ENCODE measurements at regions not wholly inside any gene's neighbourhood (a gene's known extent, or its start where the extent isn't known, plus 50 kb on each side); places are given as distances from the start of the nearest gene placed in this dataset.

DNA sequence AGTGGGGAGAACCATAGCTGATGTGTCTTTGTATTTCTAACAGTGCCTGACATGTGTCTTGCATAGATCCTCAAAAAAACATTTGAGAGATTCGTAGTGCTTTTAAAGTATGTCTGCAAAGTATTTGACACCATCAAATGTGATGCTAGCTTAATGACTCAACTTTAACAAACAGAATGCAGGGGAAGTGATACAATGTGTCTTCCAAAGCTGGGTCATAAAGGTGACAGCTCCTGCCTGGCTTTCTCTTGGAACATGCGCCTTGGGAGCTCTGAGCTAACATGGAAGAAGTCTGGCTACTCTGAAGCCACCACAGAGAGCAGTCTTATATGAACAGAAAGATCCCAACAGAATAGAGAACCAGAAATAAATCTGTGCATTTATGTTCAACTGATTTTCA, 78.2 kb downstream of the C1D start:
- Mint-ChIP-seq H3K36me3 (ENCODE audit: low read depth) (no peaks in the 10 kb centered on the region), H3K4me1 (no peaks in the 10 kb centered on the region), H3K27ac (no peak overlapping the region), H3K4me3 (no peak overlapping the region), H3K9me3 (peaks cover 19% of the 10 kb centered on the region), H3K27me3 (ENCODE audit: low read depth, poor library complexity) (peaks cover 7% of the 10 kb centered on the region)
- TF ChIP-seq, protein P1, sequence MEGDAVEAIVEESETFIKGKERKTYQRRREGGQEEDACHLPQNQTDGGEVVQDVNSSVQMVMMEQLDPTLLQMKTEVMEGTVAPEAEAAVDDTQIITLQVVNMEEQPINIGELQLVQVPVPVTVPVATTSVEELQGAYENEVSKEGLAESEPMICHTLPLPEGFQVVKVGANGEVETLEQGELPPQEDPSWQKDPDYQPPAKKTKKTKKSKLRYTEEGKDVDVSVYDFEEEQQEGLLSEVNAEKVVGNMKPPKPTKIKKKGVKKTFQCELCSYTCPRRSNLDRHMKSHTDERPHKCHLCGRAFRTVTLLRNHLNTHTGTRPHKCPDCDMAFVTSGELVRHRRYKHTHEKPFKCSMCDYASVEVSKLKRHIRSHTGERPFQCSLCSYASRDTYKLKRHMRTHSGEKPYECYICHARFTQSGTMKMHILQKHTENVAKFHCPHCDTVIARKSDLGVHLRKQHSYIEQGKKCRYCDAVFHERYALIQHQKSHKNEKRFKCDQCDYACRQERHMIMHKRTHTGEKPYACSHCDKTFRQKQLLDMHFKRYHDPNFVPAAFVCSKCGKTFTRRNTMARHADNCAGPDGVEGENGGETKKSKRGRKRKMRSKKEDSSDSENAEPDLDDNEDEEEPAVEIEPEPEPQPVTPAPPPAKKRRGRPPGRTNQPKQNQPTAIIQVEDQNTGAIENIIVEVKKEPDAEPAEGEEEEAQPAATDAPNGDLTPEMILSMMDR (IDR thresholded peaks at IDR 0.05): no peak
- DNase-seq: no peak

DNA sequence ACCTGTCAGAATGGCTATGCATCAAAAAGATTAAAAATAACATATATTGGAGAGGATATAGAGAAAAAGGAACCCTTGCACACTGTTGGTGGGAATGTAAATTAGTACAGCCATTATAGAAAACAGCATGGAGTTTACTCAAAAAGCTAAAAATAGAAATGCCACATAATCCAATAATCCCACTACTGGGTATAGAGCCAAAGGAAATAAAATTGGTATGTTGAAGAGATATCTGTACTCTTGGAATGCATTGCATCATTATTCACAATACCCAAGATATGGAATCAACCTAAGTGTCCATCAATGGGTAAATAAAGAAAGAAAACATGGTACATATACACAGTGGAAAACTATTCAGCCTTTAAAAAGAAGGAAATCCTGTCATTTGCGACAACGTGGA, 77.2 kb downstream of the C1D start:
- no peak for DNase-seq
- H3K9me3 Mint-ChIP-seq: peaks cover 19% of the 10 kb centered on the region
- no peaks in the 10 kb centered on the region for H3K4me1 Mint-ChIP-seq
- no peaks in the 10 kb centered on the region for H3K36me3 Mint-ChIP-seq (ENCODE audit: low read depth)
- no peak overlapping the region for H3K27ac Mint-ChIP-seq
- no peak overlapping the region for H3K4me3 Mint-ChIP-seq
- TF ChIP-seq, protein P1 (IDR thresholded peaks at IDR 0.05): no peak
- peaks cover 8% of the 10 kb centered on the region for H3K27me3 Mint-ChIP-seq (ENCODE audit: low read depth, poor library complexity)

DNA sequence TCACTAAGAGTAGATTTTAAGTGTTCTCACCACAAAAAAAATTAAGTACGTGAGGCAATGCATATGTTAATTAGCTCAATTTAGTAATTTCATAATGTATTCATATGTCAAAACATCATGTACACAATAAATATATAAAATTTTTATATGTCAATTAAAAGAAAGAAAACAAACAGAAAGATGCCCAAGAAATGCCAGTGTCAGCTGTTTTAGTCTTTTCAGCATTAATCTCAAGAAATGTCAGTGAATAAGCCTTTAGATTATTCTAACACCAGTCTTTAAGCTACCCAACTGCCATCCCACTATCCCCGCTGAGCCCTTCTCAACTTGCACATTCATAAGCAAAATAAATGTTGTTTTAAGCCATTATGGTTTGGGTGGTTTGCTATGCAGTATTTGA, 76.5 kb downstream of the C1D start:
- TF ChIP-seq, protein P1 (IDR thresholded peaks at IDR 0.05): no peak
- no peak for DNase-seq
- Mint-ChIP-seq H3K36me3 (ENCODE audit: low read depth) (no peaks in the 10 kb centered on the region), H3K27me3 (ENCODE audit: low read depth, poor library complexity) (peaks cover 10% of the 10 kb centered on the region), H3K9me3 (peaks cover 19% of the 10 kb centered on the region), H3K4me1 (no peaks in the 10 kb centered on the region), H3K27ac (no peak overlapping the region), H3K4me3 (no peak overlapping the region)

Data from nephron progenitor cell (in vitro differentiated cells).